SK-N-SH treated with all-trans-retinoic acid at 6 μM for 48 hours (cell line): ENCODE measurements at regions not wholly inside any gene's neighbourhood (a gene's known extent, or its start where the extent isn't known, plus 50 kb on each side); places are given as distances from the start of the nearest gene placed in this dataset.

Source experiments
- ATAC-seq: fragments of 200-7000 bp; cut with Tn5 transposase; 3 replicates; pipeline ENCODE4 v1.9.1; 2020; ENCODE audit warnings: mild to moderate bottlenecking, moderate library complexity
- ARNTL ChIP-seq: fragments of 450-650 bp; formaldehyde crosslinking; IDR thresholded peaks from 2 replicates; pipeline ENCODE4 v1.5.0; 2020; ENCODE audit warnings: low read depth, mild to moderate bottlenecking, moderate library complexity, borderline replicate concordance
- BACH2 ChIP-seq: fragments of 250-450 bp; sonication (Bioruptor Pico); IDR thresholded peaks from 2 replicates; pipeline ENCODE4 v1.9.0; 2021; ENCODE audit warnings: mild to moderate bottlenecking, borderline replicate concordance
- CSDC2 ChIP-seq: fragments of 250-450 bp; sonication (Bioruptor Pico); IDR thresholded peaks from 2 replicates; pipeline ENCODE4 v1.5.0; 2020; ENCODE audit warnings: mild to moderate bottlenecking, moderate library complexity
- GLIS3 ChIP-seq: fragments of 250-450 bp; sonication (Bioruptor Pico); IDR thresholded peaks from 2 replicates; pipeline ENCODE4 v1.5.0; 2020; ENCODE audit warnings: mild to moderate bottlenecking, moderate library complexity
- ISL1 ChIP-seq: fragments of 250-450 bp; sonication (Bioruptor Pico); IDR thresholded peaks from 2 replicates; pipeline ENCODE4 v2.1.2; 2022; ENCODE audit warnings: mild to moderate bottlenecking, moderate library complexity
- OSR1 ChIP-seq: fragments of 250-450 bp; sonication (Bioruptor Pico); IDR thresholded peaks from 2 replicates; pipeline ENCODE4 v1.8.0; 2022; ENCODE audit warnings: moderate library complexity, mild to moderate bottlenecking, inconsistent platforms
- PPARA ChIP-seq: fragments of 250-450 bp; sonication (Bioruptor Pico); IDR thresholded peaks from 2 replicates; pipeline ENCODE4 v1.5.0; 2020; ENCODE audit warnings: mild to moderate bottlenecking, borderline replicate concordance
- RARB ChIP-seq: fragments of 250-450 bp; sonication (Bioruptor Pico); IDR thresholded peaks from 2 replicates; pipeline ENCODE4 v1.8.0; 2021; ENCODE audit warnings: mild to moderate bottlenecking, moderate library complexity
- SNAI2 ChIP-seq: fragments of 250-450 bp; sonication (Bioruptor Pico); IDR thresholded peaks from 2 replicates; pipeline ENCODE4 v1.5.0; 2020; ENCODE audit warnings: mild to moderate bottlenecking, moderate library complexity
- TCF4 ChIP-seq: fragments of 250-450 bp; sonication (Bioruptor Pico); IDR thresholded peaks from 2 replicates; pipeline ENCODE4 v1.8.0; 2021; ENCODE audit warnings: mild to moderate bottlenecking, moderate library complexity, borderline replicate concordance
- TOX ChIP-seq: fragments of 250-450 bp; sonication (Bioruptor Pico); IDR thresholded peaks from 2 replicates; pipeline ENCODE4 v1.8.0; 2021; ENCODE audit warnings: mild to moderate bottlenecking, moderate library complexity, borderline replicate concordance
- ZC3H10 ChIP-seq: fragments of 250-450 bp; sonication (Bioruptor Pico); IDR thresholded peaks from 2 replicates; pipeline ENCODE4 v1.5.1; 2021; ENCODE audit warnings: mild to moderate bottlenecking, moderate library complexity
- ZFP3 ChIP-seq: fragments of 250-450 bp; sonication (Bioruptor Pico); IDR thresholded peaks from 2 replicates; pipeline ENCODE4 v1.5.0; 2020; ENCODE audit warnings: mild to moderate bottlenecking, moderate library complexity
- ZFP30 ChIP-seq: fragments of 450-650 bp; formaldehyde crosslinking; IDR thresholded peaks from 2 replicates; pipeline ENCODE4 v1.5.0; 2022; ENCODE audit warnings: mild to moderate bottlenecking, moderate library complexity
- ZNF565 ChIP-seq: fragments of 450-650 bp; formaldehyde crosslinking; conservative IDR thresholded peaks from 2 replicates; pipeline ENCODE4 v1.5.0; 2020; ENCODE audit warnings: low read depth, mild to moderate bottlenecking, moderate library complexity
- ZNF70 ChIP-seq: fragments of 450-650 bp; formaldehyde crosslinking; IDR thresholded peaks from 2 replicates; pipeline ENCODE4 v1.5.0; 2020; ENCODE audit warnings: mild to moderate bottlenecking, moderate library complexity
- ZNF8 ChIP-seq: fragments of 450-650 bp; formaldehyde crosslinking; IDR thresholded peaks from 2 replicates; pipeline ENCODE4 v1.5.0; 2020; ENCODE audit warnings: mild to moderate bottlenecking, moderate library complexity
- TF ChIP-seq, protein P1 (sequence below): fragments of 250-450 bp; sonication (Bioruptor Pico); IDR thresholded peaks from 2 replicates; pipeline ENCODE4 v1.5.0; 2020; ENCODE audit warnings: mild to moderate bottlenecking, moderate library complexity
- TF ChIP-seq, protein P2 (sequence below): fragments of 250-450 bp; sonication (Bioruptor Pico); IDR thresholded peaks from 2 replicates; pipeline ENCODE4 v1.8.0; 2021; ENCODE audit warnings: low read depth, mild to moderate bottlenecking, moderate library complexity, borderline replicate concordance
- TF ChIP-seq, protein P3 (sequence below): fragments of 250-450 bp; sonication (Bioruptor Pico); IDR thresholded peaks from 2 replicates; pipeline ENCODE4 v1.5.1; 2021; ENCODE audit warnings: mild to moderate bottlenecking, moderate library complexity
- TF ChIP-seq, protein P4 (sequence below): fragments of 250-450 bp; sonication (Bioruptor Pico); IDR thresholded peaks from 2 replicates; pipeline ENCODE4 v1.5.1; 2020; ENCODE audit warnings: low read depth, mild to moderate bottlenecking, moderate library complexity
- TF ChIP-seq, protein P5 (sequence below): fragments of 250-450 bp; sonication (Bioruptor Pico); IDR thresholded peaks from 2 replicates; pipeline ENCODE4 v1.8.0; 2020; ENCODE audit warnings: mild to moderate bottlenecking, moderate library complexity, borderline replicate concordance

DNA sequence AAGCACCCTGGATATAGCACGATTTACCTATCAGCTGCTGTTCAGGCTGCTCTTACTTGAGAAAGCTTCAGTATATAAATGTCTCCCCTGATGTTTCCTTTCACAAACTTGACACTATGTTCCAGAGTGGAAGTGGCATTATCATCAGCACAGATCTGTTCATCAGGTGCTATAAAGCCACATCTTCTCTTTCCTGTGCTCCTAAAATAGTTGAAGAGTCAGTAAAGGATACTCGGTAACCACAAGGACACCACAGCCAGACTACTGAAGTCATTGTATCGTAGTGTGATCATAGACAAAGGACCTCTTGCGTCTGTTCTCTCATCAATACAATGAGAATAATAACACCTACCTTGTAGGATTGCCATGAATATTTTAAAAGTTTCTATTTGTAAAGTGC lies 841.0 kb upstream of the CELF4 start:
- no peak for ATAC-seq
- TF ChIP-seq ARNTL (no peak), TOX (CRISPR knock-in tag) (no peak), CSDC2 (no peak), ZFP30 (CRISPR knock-in tag) (no peak), RARB (CRISPR knock-in tag) (no peak), ZNF8 (no peak), GLIS3 (no peak), ZNF70 (CRISPR knock-in tag) (no peak), ZC3H10 (CRISPR knock-in tag) (no peak)
- TF ChIP-seq, protein P1, sequence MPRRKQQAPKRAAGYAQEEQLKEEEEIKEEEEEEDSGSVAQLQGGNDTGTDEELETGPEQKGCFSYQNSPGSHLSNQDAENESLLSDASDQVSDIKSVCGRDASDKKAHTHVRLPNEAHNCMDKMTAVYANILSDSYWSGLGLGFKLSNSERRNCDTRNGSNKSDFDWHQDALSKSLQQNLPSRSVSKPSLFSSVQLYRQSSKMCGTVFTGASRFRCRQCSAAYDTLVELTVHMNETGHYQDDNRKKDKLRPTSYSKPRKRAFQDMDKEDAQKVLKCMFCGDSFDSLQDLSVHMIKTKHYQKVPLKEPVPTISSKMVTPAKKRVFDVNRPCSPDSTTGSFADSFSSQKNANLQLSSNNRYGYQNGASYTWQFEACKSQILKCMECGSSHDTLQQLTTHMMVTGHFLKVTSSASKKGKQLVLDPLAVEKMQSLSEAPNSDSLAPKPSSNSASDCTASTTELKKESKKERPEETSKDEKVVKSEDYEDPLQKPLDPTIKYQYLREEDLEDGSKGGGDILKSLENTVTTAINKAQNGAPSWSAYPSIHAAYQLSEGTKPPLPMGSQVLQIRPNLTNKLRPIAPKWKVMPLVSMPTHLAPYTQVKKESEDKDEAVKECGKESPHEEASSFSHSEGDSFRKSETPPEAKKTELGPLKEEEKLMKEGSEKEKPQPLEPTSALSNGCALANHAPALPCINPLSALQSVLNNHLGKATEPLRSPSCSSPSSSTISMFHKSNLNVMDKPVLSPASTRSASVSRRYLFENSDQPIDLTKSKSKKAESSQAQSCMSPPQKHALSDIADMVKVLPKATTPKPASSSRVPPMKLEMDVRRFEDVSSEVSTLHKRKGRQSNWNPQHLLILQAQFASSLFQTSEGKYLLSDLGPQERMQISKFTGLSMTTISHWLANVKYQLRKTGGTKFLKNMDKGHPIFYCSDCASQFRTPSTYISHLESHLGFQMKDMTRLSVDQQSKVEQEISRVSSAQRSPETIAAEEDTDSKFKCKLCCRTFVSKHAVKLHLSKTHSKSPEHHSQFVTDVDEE (CRISPR knock-in tag), result no peak
- TF ChIP-seq, protein P2, sequence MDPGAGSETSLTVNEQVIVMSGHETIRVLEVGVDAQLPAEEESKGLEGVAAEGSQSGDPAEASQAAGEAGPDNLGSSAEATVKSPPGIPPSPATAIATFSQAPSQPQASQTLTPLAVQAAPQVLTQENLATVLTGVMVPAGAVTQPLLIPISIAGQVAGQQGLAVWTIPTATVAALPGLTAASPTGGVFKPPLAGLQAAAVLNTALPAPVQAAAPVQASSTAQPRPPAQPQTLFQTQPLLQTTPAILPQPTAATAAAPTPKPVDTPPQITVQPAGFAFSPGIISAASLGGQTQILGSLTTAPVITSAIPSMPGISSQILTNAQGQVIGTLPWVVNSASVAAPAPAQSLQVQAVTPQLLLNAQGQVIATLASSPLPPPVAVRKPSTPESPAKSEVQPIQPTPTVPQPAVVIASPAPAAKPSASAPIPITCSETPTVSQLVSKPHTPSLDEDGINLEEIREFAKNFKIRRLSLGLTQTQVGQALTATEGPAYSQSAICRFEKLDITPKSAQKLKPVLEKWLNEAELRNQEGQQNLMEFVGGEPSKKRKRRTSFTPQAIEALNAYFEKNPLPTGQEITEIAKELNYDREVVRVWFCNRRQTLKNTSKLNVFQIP (CRISPR knock-in tag), result no peak
- TF ChIP-seq, protein P3, sequence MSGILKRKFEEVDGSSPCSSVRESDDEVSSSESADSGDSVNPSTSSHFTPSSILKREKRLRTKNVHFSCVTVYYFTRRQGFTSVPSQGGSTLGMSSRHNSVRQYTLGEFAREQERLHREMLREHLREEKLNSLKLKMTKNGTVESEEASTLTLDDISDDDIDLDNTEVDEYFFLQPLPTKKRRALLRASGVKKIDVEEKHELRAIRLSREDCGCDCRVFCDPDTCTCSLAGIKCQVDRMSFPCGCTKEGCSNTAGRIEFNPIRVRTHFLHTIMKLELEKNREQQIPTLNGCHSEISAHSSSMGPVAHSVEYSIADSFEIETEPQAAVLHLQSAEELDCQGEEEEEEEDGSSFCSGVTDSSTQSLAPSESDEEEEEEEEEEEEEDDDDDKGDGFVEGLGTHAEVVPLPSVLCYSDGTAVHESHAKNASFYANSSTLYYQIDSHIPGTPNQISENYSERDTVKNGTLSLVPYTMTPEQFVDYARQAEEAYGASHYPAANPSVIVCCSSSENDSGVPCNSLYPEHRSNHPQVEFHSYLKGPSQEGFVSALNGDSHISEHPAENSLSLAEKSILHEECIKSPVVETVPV (CRISPR knock-in tag), result no peak
- TF ChIP-seq, protein P4, sequence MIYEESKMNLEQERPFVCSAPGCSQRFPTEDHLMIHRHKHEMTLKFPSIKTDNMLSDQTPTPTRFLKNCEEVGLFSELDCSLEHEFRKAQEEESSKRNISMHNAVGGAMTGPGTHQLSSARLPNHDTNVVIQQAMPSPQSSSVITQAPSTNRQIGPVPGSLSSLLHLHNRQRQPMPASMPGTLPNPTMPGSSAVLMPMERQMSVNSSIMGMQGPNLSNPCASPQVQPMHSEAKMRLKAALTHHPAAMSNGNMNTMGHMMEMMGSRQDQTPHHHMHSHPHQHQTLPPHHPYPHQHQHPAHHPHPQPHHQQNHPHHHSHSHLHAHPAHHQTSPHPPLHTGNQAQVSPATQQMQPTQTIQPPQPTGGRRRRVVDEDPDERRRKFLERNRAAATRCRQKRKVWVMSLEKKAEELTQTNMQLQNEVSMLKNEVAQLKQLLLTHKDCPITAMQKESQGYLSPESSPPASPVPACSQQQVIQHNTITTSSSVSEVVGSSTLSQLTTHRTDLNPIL (CRISPR knock-in tag), result no peak

DNA sequence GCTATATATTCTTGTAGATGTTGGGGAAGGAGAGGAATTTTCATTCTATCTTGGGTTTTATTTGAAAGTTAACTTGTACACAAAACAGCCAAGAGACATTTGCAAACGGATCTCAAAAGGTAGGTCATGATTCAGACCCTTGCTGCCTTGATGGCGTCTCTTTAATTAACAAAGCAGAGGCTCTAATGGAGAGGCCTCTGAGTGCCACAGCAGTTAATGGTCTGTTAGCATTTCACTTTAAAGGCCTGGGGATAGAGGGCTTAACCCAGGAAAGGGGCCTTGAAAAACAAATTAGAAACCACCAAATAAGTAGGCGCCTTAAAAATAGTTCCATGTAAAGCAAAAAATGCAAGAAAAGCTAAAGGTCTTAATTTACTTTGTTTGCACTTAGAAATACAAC lies 836.9 kb upstream of the CELF4 start:
- TF ChIP-seq ZNF565, result no peak
- no peak for TF ChIP-seq RARB (CRISPR knock-in tag)
- no peak for TF ChIP-seq ZFP3 (CRISPR knock-in tag)
- ATAC-seq, result no peak

DNA sequence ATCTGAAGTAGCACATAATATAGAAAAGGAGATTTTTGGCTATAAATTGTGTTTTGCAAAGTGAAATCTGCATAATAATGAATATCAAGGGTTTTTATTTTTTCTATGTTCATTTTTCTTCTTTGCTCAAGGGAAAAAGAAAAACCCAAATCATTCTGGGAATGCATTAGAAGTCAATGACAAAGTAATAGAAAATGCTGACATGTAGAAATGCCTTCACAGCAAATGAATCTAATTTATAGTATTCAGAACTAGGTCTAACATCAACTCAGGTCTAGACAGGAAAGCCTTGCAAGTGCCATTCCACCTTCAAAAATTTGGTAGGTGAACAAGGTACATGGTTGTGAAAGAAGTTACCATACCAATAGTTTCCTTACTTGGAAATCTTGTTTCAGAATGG lies 831.5 kb upstream of the CELF4 start:
- TF ChIP-seq TCF4 (CRISPR knock-in tag), result no peak
- no peak for TF ChIP-seq BACH2
- TF ChIP-seq, protein P5, sequence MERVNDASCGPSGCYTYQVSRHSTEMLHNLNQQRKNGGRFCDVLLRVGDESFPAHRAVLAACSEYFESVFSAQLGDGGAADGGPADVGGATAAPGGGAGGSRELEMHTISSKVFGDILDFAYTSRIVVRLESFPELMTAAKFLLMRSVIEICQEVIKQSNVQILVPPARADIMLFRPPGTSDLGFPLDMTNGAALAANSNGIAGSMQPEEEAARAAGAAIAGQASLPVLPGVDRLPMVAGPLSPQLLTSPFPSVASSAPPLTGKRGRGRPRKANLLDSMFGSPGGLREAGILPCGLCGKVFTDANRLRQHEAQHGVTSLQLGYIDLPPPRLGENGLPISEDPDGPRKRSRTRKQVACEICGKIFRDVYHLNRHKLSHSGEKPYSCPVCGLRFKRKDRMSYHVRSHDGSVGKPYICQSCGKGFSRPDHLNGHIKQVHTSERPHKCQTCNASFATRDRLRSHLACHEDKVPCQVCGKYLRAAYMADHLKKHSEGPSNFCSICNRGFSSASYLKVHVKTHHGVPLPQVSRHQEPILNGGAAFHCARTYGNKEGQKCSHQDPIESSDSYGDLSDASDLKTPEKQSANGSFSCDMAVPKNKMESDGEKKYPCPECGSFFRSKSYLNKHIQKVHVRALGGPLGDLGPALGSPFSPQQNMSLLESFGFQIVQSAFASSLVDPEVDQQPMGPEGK (CRISPR knock-in tag), result no peak
- no peak for TF ChIP-seq ISL1
- TF ChIP-seq TOX (CRISPR knock-in tag), result no peak
- TF ChIP-seq ZNF70 (CRISPR knock-in tag), result no peak
- no peak for TF ChIP-seq PPARA (CRISPR knock-in tag)
- TF ChIP-seq, protein P1 (CRISPR knock-in tag), result no peak
- no peak for TF ChIP-seq RARB (CRISPR knock-in tag)
- TF ChIP-seq OSR1 (CRISPR knock-in tag), result no peak
- TF ChIP-seq CSDC2, result no peak
- TF ChIP-seq SNAI2 (CRISPR knock-in tag), result no peak
- no peak for TF ChIP-seq ZFP30 (CRISPR knock-in tag)
- TF ChIP-seq, protein P4 (CRISPR knock-in tag), result no peak
- no peak for TF ChIP-seq GLIS3
- TF ChIP-seq ZFP3 (CRISPR knock-in tag), result no peak
- TF ChIP-seq, protein P3 (CRISPR knock-in tag), result no peak
- no peak for ATAC-seq
